ENCODE measurements at regions not wholly inside any gene's neighbourhood (a gene's known extent, or its start where the extent isn't known, plus 50 kb on each side); places are given as distances from the start of the nearest gene placed in this dataset.

DNA sequence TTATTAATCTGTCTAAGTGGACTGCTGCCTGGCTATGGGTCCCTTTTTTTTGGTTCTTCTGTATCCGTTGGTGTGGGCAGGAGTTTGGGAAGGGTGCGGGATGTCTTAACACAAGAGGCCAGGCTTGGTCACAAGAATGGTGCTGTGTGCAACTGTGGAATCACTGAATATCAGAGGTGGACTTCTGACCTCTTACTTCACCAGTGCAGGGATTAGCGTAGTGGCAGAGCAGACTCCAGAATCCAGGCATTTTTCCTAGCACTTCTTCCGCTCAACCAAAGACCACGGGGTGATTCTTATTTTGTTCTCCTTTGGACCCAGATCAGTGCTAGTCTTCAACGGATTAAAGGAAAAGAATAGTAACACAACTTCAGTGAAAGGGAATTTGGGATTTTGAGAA, 254.3 kb upstream of the TNP1 start:
- in situ Hi-C loops (cut with MboI; ENCODE audit: low sequenced_read_pairs) = no loop called here

DNA sequence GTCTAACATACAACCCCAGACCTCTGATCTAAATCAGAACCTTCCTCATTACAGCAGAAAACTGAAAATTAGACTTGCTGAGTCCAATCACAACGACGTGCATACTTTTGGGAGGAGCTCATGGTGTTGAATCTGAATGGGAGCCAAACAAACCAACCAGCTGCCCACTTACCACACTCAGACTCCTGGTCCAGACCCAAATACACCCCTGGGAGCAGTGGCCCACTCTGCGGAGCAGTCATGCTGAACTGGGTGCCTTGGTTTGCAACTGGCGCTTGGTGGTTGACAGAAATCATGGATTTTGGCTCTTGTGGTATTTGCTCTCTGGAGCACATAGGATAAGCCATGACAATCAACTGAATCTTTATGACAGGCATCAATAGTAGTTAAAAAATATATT, 253.6 kb upstream of the TNP1 start:
- in situ Hi-C loops (cut with MboI; ENCODE audit: low sequenced_read_pairs) = no loop called here

DNA sequence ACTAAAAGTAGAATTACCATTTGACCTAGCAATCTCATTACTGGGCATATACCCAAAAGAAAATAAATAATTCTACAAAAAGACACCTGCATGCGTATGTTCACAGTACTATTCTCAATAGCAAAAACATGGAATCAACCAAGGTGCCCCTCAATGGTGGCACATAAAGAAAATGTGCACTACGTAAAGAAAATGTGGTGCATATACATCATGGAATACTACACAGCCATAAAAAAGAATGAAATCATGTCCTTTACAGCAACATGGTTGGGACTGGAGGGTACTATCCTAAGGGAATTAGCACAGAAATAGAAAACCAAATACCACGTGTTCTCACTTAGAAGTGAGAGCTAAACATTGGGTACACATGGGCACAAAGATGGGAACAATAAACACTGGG, 250.7 kb upstream of the TNP1 start:
- in situ Hi-C loops (cut with MboI; ENCODE audit: low sequenced_read_pairs) = no loop called here

DNA sequence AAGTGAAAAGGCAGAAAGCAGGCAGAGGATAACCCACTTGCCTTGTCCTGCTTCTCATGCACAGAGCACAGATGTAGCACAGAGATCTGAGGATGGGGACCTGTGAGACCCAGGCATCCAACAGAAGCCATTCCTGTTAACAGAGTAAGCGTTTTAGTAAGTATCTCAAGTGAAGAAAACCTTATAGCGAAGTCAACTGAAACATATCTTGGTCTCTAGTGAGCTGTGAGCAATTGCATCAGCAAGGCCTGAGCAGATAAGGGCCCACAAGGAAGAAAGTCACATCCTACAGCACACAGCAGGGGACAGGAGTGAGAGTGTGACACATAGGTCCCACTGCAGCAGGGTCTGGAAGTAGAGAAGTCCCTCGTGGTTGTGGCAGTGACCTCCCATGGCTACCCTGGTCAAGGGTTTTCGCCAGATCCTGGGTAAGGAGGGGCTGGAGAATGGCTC, 248.7 kb upstream of the TNP1 start:
- in situ Hi-C loops (cut with MboI; ENCODE audit: low sequenced_read_pairs) = no loop called here

DNA sequence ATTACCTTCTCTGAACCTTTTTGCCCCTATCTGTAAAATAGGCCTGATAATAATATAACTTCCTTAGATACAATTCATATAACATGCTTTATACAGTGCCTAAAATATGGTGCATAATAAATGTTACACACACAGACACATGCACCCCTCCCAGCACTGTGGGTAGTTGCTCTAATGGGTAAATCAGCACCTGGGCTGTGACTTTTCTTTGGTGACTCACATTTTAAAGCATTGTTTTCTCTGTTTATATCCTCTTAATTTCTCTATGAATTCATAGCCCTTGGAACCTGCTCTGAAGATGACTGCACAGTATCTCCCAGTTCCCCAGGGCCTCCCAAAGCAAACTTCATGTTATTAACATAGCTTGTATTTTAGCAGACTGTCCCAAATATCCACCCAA, 248.2 kb upstream of the TNP1 start:
- in situ Hi-C loops (cut with MboI; ENCODE audit: low sequenced_read_pairs) = no loop called here

DNA sequence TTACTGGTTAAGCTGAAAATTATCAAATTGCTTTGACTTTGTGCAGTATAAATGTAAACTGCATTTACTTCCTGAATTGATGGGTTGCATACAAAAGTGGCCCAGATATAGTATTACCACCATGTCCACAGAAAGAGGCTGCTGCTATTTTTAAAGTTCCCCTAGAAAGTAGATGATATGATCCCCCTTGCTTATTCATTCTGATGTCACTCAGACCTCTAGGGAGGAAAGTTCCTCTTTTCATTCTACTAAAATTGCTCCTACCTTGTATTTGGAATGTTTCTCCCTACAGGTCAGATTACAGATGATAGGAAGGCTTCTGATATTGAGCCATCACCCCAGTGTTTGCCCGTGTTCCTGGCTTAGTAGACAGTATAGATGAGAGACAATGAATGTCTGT, 247.6 kb upstream of the TNP1 start:
- in situ Hi-C loops (cut with MboI; ENCODE audit: low sequenced_read_pairs) = no loop called here

DNA sequence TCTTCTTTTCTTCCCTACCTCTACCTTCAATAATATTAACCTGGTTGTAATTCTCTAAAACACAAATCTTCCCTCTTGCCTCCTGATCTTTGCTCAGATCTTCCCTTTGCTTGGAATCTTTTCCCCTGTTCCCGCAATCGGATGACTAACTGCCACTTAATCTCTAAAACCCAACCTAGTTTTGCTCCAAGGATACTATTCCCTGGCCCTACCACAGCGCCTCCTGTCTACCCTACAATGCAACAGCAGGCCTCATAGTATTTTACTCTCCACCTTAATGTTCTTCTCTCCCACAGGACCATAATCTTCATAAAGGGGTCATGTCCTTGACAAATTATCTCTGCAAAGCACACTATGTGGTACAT, 246.8 kb upstream of the TNP1 start:
- in situ Hi-C loops (cut with MboI; ENCODE audit: low sequenced_read_pairs) = no loop called here

DNA sequence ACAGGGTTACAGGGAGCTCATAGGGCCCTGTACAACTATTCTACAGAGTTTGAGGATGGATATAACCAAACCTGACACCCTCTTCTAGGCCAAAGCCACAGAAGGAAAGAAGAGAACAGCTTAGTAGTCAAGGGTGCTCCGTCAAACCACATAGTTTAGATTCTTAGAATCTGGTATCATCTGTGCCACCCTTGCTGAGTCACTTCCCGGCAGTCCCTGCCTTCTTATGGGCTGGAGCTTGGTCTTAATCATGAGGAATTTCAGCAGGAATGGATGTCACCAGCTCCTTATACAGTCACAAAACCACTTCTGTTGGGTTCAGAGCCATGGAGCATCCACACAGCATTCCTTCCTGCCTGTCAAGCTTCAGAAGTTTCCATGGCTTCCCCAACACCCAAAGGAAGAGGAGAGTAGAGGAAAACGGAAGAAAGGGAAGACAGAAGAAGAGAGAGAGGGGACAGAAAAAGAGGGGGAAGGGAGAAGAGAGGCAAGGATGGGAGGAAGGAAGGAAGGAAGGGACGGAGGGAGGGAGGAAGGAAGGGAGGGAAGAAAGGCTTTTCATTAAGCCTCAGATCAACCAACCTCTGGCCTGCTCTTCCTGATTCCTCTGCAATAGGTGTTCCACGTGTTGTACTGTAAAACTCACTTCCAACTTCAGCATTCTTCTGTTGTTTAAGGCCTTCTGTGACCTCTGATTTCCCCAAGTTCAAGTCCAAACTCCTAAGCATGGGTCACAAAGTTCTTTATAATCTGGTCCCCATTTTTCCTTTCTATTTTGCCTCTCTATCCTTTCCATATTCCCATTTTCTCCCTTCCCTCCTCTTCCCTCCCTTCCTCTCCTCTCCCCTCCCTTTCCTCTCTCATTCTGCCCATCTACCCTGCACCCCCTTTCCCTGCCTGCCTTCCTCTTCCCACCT, 246.1 kb upstream of the TNP1 start:
- in situ Hi-C loops (cut with MboI; ENCODE audit: low sequenced_read_pairs) = no loop called here

DNA sequence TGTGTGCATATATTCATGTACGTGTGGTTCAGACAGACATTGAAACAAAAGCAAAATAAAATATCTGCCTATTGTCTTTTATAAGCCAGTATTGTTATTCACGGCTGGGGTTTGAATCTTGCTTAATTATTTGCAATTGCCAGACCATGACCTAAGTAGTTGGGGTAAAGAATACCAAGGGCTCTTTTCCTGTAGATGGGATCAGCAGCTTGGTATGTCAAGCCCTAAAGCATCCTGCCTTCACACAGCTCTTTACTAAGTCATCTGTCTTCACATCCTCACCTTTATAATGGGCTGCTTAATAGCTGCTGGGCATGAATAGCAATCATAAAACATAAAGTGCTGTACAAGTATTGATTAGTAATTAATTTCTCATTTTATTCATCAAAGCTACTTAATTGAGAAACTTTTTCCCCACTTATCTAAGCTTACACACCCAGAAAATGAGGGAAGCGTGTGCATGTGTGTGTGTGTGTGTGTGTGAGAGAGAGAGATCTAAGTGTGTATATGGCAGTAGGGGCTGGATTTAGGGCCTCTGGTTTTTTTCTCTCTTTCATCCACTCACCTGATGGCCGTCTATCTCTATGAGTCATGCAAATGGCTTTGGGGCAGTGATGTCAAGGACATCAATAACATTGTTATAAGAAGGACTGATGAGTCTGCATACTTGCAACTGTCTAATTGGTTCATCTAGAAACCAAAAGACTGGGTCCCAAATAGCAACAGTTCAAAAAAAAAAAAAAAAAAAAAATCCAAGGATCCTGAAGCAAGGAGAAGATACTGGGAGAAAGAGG, 244.1 kb upstream of the TNP1 start:
- in situ Hi-C loops (cut with MboI; ENCODE audit: low sequenced_read_pairs) = no loop called here

DNA sequence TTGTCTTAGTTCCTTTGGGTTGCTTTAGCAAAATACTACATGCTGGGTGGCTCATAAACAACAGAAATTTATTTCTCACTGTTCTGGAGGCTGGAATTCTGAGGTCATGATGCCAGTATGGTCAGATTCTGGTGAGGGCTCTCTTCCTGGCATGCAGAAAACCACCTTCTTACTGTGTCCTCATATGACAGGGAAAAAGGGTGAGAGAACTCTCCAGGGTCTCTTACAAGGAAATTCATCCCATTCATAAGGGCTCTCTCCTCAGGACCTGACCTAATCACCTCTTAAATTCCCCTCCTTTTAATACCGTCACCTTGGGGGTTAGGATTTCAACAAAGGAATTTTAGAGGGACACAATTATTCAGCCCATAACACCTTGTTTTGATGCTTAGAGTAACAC, 243.1 kb upstream of the TNP1 start:
- in situ Hi-C loops (cut with MboI; ENCODE audit: low sequenced_read_pairs) = no loop called here

DNA sequence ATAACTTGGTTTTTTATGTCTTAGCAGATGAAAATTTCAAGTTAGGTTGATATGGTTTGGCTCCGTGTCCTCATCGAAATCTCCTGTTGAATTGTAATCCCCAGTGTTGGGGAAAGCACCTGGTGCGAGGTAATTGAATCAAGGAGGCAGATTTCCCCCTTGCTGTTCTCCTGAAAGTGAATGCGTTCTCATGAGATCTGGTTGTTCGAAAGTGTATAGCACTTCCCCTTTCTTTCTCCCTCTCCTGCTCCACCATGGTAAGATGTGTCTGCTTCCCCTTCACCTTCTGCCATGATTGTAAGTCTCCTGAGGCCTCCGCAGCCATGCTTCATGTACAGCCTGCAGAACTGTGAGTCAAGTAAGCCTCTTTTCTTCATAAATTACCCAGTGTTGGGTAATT, 242.1 kb upstream of the TNP1 start:
- in situ Hi-C loops (cut with MboI; ENCODE audit: low sequenced_read_pairs) = no loop called here

DNA sequence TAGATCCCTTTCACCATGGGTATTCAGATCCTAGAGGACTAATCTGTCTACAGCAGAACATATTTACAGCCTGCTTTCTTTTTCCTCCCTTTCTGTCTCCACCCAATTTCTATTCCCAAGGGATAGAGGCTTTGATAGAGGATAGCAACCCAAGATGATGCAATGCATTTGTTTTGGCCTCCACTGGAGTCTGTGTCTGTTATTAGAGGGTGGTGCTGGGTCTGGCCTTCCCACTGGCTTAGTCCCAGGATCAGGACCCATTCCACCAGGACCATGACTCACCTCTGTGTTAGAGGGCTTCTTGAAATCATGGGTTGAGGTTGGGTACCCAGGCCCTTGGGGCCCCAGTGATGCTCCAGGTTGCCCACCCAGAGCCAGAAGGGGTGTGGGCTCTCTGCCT, 239.7 kb upstream of the TNP1 start:
- in situ Hi-C loops (cut with MboI; ENCODE audit: low sequenced_read_pairs) = no loop called here

DNA sequence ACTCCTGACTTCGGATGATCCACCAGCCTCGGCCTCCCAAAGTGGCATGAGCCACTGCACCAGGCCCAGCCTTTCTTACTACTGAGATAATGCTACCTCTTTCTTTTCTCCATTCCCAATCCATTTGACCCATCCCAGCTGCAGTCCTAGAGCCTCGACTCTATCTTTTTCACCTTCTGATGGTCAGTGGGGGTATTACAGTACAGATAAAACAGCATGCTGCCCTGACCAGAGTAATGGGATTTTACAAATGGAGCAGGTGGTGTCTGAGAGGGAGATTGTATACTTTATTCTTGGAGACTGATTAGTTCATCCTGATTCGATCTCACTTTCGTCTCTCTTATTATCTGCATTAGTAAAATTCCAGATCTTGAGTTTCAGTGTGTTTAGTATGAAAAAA, 238.6 kb upstream of the TNP1 start:
- in situ Hi-C loops (cut with MboI; ENCODE audit: low sequenced_read_pairs) = no loop called here

DNA sequence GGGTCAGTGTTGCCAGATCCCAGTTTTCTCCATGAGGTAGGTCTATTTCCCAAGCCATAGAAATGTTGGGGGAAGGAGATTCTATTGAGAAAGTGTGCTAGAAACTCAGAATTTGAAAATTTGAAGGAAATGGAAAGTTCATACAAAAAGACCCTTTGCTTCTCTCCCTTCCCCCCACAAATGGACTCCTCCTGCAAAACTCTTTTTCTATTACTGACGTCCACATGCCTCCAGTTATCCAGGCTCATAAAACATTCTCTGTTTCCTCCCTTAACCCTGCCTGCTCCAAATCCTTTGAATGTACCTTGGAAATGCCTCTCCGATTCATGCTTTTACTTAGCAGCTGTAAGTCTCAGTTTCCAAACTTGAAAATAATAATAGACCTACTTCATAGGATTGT, 237.5 kb upstream of the TNP1 start:
- in situ Hi-C loops (cut with MboI; ENCODE audit: low sequenced_read_pairs) = no loop called here

DNA sequence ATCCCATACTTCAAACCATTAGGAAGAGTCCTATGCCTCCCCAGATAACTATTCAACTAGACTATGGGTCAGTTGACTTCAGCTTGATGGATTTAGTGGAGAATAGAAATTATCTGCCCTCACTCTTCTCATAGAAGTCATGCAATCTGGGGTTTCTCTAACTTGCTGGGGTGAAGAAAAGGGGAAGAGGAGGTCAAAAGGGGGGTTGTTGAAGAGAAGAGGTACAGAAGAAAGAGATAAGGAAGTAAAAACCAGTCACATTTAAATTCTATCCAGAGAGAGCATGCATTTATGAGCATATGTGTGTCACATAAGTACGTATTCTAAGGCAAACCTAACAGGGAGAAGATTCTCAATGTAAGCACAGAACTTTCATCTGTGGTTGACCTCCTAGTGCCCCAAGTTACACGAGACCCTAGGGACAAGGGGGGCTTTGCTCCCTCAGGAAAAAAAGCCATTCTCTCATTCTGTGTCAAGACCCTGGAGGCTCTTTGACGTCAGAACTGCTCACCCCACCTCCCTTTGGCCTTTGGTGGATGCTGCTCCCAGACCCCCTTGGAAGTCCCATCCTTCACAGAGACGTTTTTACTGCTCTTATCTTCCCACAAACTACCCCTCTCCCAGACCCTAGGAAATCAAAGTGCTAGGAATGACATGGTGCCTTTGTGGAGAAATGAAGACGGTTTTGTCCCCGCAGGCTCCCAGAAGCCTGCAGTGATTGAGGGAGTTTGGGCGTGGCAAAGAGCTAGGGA, 236.8 kb upstream of the TNP1 start:
- in situ Hi-C loops (cut with MboI; ENCODE audit: low sequenced_read_pairs) = no loop called here

DNA sequence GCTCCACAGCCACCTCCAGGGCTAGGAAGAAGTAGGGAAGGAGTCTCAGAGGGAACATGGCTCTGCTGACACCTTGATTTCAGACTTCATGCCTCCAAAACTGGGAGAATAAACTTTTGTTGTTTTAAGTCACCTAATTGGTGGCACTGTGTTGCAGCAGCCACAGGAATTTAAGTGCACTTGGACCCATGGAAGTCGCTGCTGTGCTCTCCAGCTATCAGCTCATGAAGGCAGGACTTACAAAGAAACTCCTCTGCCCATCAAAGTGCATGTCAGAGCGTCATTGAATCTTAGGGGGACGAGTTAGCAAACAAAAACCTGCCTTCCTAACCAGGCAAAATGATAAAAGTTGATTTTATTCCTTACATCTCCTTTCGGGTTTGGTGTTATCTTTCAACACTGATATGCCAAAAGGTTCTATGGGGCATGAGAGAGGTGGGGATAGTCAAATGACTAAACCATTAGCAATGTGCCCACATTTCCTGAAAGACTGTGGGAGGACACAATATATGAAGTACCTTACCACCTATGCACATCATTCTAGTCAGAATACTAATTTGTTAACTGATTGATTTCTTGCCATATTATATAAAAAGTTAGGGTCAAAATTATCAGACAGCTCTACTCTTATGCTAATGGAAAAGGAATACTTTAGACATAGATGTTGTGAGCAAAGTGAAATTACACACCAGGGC, 235.8 kb upstream of the TNP1 start:
- in situ Hi-C loops (cut with MboI; ENCODE audit: low sequenced_read_pairs) = no loop called here

DNA sequence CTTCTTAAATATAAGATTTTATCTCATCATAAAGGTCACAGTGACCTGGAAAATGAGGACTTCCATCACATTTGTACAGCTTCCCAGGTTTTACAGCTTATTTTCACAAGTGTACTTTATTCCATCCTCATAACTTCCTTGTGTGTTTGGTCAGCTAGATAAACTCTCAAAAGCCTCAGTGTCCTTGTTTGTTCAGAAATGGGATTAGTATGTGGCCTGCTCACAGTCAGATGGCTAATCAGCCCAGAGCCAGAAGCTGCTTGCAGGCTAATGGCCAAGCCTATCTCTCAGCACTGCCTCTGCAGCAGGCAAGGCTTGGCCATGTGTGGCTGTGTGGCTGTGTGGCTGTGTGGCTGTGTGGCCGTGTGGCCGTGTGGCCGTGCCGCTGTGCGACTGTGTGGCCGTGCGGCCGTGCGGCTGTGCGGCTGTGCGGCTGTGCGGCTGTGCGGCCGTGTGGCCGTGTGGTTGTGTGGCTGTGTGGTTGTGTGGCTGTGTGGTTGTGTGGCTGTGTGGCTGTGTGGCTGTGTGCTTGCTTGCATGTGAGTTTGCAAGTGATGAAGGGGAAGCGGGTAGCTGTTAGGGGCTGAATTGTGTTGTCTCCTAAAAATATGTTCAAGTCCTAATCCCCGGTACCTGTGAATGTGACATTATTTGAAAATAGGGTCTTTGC, 233.0 kb upstream of the TNP1 start:
- in situ Hi-C loops (cut with MboI; ENCODE audit: low sequenced_read_pairs) = no loop called here

DNA sequence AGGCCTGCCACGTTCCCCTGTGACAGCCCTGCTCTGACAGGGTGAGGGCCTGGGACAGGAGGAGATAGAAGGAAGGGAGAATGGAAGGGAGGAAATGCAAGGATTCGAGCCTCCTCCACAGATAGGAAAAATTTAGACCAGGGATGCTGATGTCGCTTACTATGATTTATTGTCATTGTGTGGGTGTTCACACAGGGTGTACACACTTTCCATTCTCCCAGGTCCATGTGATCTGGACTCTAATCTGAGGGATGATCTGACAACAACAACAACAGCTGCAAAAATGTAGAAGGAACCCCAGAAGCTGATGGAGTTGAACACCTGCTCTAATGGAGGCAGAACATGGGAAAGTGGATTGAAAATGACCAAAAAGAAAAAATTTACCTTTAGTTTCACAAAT, 231.7 kb upstream of the TNP1 start:
- in situ Hi-C loops (cut with MboI; ENCODE audit: low sequenced_read_pairs) = no loop called here

DNA sequence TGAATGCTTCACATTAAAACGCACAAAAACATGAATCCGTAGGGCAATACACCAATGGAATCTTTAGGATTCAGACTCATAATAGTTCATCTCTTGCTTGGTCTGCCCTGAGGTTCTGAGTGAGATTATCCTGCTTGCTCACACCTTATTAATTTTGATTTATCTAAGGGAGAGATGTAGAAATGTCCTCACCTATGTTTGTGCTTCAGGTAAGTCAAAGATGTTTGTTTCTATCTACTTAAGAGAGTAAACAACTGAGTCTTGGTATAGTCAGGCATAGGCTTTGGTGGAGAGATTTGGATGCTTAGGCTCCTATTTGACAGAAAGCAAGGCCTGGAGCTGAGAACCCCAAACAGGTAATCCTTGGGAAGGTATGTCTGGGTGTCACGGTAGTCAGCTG, 231.0 kb upstream of the TNP1 start:
- in situ Hi-C loops (cut with MboI; ENCODE audit: low sequenced_read_pairs) = no loop called here

DNA sequence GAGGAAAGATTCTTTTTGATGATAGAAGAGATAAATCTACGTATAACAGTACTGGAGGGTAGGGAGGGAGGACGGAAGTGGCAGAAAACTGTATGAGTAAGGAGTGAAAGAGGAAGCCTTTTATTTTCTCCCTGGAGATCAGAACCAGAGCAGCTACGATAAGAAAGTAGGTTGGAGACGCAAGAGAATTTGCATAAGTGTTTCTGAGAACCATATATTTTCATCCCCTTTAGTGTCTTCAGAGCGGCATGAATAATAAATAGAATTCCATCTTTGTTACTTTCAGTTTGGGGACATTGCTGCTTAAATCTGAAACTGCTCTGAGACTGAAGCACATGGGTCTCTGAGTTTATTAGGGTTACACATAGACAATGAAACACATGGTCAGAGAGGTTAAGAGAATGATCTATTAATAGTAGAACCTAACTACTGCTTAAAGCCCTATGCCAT, 230.2 kb upstream of the TNP1 start:
- in situ Hi-C loops (cut with MboI; ENCODE audit: low sequenced_read_pairs) = no loop called here
